IPS DF 6.9 (cell line): ENCODE measurements at regions not wholly inside any gene's neighbourhood (a gene's known extent, or its start where the extent isn't known, plus 50 kb on each side); places are given as distances from the start of the nearest gene placed in this dataset.

Experiments used
- DNase-seq: peaks from one replicate; pipeline ENCODE4 v3.0.0-alpha.2; 2013; ENCODE audit warnings: low read depth, low spot score
- H3K27ac ChIP-seq: one replicate; pipeline ENCODE4 v1.5.1; 2013; ENCODE audit warnings: low read length, control low read depth
- H3K27me3 ChIP-seq: 2 replicates; pipeline ENCODE4 v1.6.1; 2013; ENCODE audit warnings: mild to moderate bottlenecking, low read length; ENCODE audit not compliant: control insufficient read depth, insufficient read depth
- H3K36me3 ChIP-seq: 2 replicates; pipeline ENCODE4 v1.6.1; 2013; ENCODE audit warnings: low read length; ENCODE audit not compliant: control insufficient read depth, insufficient read depth
- H3K4me1 ChIP-seq: 2 replicates; pipeline ENCODE4 v1.6.1; 2013; ENCODE audit warnings: low read length; ENCODE audit not compliant: control insufficient read depth, insufficient read depth
- H3K4me3 ChIP-seq: 2 replicates; pipeline ENCODE4 v1.5.1; 2013; ENCODE audit warnings: mild to moderate bottlenecking, low read length
- H3K9me3 ChIP-seq: 2 replicates; pipeline ENCODE4 v1.6.1; 2013; ENCODE audit warnings: low read length, inconsistent platforms; ENCODE audit not compliant: control insufficient read depth, insufficient read depth
- WGBS: extraction: QIAGEN DNeasy Blood & Tissue Kit; methylation state at CpG from one replicate; pipeline ENCODE4 v1.1.7; 2013; ENCODE audit warnings: mixed read lengths, missing lambda C conversion rate; ENCODE audit not compliant: insufficient read length, insufficient coverage; 5-methylcytosine and 5-hydroxymethylcytosine counted together

DNA sequence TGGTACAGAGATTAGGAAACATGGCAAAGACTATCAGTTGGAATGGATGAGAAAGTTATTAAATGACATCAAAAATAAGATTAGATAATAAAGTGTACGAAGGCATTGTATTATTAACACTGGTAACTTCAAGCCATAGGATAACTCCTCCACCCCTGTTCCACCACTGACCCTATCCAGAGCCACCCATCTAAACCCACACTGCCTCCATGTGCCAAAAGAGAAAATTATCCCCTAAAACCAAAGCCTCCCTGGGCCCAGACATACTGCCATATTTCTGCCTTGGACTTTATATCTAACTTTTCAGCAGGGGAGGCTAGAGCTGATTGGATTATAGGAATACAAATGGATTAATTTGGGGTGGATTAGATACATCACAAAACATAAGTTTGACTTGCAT, 443.7 kb downstream of the BCL11A start:
- H3K36me3 ChIP-seq, result no peaks in the 10 kb centered on the region

DNA sequence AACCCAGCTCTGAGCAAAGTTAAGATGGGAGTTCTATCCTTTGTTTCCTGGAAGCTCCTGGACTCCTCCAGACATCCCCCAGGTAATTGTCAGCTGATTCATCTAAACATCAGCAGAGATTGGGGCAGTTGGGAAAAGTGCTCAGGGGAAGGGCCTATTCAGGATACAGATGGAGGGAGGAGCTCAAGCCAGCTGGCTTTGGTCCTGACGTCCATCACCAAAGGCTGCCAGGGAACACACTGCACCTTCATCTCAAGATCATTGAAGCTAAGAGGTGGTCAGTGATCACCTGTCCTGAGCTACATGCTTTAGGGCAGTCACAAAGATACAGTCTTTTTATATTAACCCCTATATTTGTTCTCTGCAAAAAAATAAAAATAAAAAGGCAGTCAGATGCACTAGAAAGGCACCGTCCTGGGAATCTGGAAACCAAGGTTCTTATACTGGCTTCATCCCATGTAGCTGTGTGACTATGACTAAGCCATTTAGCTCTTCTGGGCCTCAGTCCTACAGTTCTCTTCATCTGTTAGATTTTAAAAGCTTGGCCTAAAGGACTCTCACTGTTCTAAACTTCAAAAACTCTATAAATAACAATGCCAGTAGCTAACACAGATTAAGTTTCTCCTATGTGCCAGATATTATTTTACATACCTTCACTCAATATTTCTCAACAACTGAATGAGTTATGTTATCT, 446.5 kb downstream of the BCL11A start:
- DNase-seq, result no peak
- WGBS, result no CpG with 5 or more reads among the region's 2 CpGs

More for the DNA sequence above, 443.7 kb downstream of the BCL11A start:
- Histone ChIP-seq H3K27me3 (no peaks in the 10 kb centered on the region), H3K4me3 (no peak overlapping the region), H3K27ac (no peak overlapping the region), H3K4me1 (no peaks in the 10 kb centered on the region), H3K9me3 (no peaks in the 10 kb centered on the region)
- DNase-seq, result no peak
- WGBS, result no CpG with 5 or more reads among the region's 1 CpG

DNA sequence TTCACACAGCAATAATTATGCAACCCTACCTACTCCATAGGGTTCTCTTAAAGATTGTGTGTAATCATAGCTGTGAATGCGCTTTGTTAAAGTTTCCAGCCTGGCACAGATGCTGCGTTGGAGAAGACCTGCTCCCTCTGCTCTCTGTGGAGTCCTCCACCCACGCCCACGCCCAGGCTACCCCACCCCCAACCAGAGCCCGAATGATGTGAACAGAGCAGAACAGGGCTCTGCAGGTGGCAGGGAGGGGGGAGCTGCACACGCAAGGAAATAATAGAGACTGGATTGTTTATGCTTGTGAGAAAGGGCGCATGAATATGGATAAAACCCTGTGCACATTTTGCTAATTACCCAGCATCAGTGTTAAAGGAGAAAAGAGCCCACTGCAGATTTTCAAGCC, 447.5 kb downstream of the BCL11A start:
- H3K36me3 ChIP-seq, result no peaks in the 10 kb centered on the region
- no peak overlapping the region for H3K4me3 ChIP-seq
- WGBS, result no CpG with 5 or more reads among the region's 7 CpGs
- H3K27me3 ChIP-seq, result no peaks in the 10 kb centered on the region
- H3K4me1 ChIP-seq, result no peaks in the 10 kb centered on the region
- no peaks in the 10 kb centered on the region for H3K9me3 ChIP-seq
- H3K27ac ChIP-seq, result no peak overlapping the region
- DNase-seq, result no peak

More for the DNA sequence above, 446.5 kb downstream of the BCL11A start:
- no peaks in the 10 kb centered on the region for H3K9me3 ChIP-seq
- H3K36me3 ChIP-seq, result no peaks in the 10 kb centered on the region
- H3K27me3 ChIP-seq, result no peaks in the 10 kb centered on the region
- H3K4me3 ChIP-seq, result no peak overlapping the region
- no peak overlapping the region for H3K27ac ChIP-seq
- no peaks in the 10 kb centered on the region for H3K4me1 ChIP-seq

DNA sequence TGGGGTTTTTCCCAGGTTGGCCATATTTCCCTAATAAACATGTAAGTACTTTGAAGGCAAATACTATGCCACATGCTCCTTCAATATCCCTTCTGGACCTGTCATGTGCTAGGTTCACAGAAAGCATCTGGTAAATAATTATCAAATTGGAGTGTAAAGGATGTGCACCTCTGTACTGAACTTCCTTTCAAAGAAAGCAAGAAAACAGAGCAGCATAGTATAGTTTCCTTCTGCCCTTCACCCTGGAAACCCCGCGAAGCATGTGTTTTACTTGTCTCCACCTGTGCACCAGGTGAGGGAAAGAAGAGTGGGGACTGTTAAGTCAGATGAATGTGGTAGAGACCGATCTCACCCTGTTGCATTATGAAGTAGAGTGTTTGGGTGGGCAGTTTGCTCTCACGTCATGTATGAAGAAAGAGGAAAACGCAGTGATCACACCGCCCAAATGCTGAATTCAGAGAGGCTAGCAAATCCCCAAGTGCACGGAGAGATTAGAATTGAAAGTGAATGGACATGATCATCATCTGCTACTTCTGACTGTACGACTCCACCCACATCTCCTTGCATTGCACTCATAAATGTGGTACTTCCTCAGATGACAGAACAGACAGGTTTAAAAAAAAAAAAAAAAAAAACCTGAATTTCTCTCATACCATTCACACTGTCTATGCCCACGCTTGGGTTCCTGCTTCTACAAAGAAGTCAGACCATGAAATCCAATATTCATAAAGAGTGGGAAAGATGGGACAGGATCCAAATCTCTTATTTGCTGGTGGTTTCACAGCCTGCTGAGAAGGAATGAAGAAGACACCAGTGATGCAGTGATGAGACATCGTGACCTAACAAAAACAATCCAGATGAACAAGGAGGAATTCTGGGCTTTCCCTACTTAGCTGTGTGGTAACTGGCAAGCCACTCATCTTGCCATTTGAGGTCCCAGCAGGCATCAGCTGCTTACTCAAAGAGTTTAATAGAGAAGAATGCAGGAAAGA, 448.6 kb downstream of the BCL11A start:
- no peak overlapping the region for H3K4me3 ChIP-seq
- no peaks in the 10 kb centered on the region for H3K4me1 ChIP-seq
- H3K36me3 ChIP-seq, result no peaks in the 10 kb centered on the region
- no peak for DNase-seq
- H3K9me3 ChIP-seq, result no peaks in the 10 kb centered on the region
- no peaks in the 10 kb centered on the region for H3K27me3 ChIP-seq
- H3K27ac ChIP-seq, result no peak overlapping the region
- WGBS, result no CpG with 5 or more reads among the region's 10 CpGs

DNA sequence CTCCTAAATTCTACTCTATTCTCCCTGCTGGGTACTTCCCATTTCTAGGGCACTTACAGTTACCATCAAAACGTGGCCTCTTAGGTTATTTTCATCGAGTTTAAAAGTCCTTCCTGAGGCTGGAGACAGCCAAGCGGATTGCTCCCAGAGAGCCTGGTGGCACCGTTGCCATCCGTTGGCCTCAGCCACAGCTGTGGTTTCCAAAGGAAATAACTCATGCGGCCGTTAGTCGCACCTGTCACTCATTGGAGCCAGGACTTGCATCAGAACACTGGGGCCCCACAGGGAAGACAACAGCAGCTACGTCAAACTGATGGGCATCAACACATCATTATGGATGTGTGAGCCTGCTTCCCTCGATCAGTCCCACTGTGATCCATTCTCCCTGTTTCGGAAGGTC, 453.4 kb downstream of the BCL11A start:
- H3K36me3 ChIP-seq, result no peaks in the 10 kb centered on the region
- H3K9me3 ChIP-seq, result no peaks in the 10 kb centered on the region
- H3K27me3 ChIP-seq, result no peaks in the 10 kb centered on the region; the same call in 1 of the 2 replicates
- H3K4me3 ChIP-seq, result no peak overlapping the region
- DNase-seq, result no peak
- H3K27ac ChIP-seq, result no peak overlapping the region
- no CpG with 5 or more reads among the region's 11 CpGs for WGBS
- no peaks in the 10 kb centered on the region for H3K4me1 ChIP-seq

DNA sequence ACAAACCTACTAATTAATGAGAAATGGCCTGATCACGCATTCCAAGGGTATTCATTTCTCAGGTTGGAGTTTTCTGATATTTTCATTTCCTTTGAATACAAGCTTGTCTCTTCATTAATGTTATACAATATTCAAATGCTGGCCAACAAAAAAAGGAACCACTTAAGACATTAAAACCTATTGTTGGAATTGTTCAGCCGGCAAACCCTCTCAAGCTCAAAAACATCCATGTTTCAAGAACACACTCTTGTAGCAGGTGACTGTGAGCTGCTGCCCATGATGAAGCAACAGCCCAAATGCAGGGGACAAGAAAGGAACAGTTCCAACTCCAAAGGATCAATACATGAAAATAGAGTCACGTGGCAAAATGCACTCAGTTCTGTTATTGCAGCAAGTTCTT, 454.5 kb downstream of the BCL11A start:
- Histone ChIP-seq H3K9me3 (no peaks in the 10 kb centered on the region), H3K4me3 (no peak overlapping the region), H3K4me1 (peaks cover 4% of the 10 kb centered on the region; the same call in 1 of the 2 replicates), H3K27me3 (no peaks in the 10 kb centered on the region; the same call in 1 of the 2 replicates), H3K36me3 (no peaks in the 10 kb centered on the region), H3K27ac (no peak overlapping the region)
- no peak for DNase-seq
- no CpG with 5 or more reads among the region's 3 CpGs for WGBS

DNA sequence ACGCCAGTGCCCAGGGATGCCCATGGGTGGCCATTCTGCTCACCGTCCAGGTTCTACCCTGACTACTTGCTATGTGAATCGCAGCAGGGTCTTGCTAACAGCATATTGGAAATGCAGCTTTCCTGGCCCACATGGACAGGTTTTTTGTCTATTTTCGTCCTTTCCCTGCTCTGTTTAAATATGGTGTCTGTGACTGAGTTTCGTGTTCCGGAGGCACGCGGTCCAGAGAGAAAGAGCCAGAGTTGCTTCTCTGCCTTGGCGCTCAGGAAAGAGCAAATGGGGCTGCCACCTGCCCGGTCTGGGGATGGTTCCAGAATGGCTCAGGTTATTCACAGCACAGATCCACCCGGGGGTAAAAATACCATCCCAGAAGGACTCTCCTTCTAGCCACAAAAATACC, 456.2 kb downstream of the BCL11A start:
- Histone ChIP-seq H3K36me3 (no peaks in the 10 kb centered on the region), H3K9me3 (no peaks in the 10 kb centered on the region), H3K27ac (no peak overlapping the region), H3K4me3 (no peak overlapping the region), H3K27me3 (peaks cover 3% of the 10 kb centered on the region), H3K4me1 (peaks cover 4% of the 10 kb centered on the region; the same call in 1 of the 2 replicates)
- WGBS, result no CpG with 5 or more reads among the region's 11 CpGs
- DNase-seq, result no peak

DNA sequence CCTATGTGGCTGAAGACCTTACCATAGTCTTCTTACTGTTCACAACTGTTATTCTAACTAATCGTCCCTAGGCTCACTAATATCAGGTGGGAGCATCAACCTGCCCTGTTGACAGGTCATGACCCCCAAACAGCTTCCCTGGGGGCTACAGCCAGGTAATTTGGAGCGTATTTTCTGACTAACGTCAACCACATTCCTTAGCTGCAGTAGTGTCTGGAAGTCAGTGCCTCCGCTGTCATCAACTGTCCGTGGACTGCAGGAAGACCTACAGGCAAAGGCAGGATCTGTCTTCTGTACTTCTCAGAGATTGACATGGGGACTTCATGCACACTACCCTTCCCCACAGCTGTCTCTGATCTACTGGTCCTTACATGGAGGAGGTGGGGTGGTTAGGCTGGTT, 456.9 kb downstream of the BCL11A start:
- Histone ChIP-seq H3K27me3 (peaks cover 3% of the 10 kb centered on the region), H3K36me3 (no peaks in the 10 kb centered on the region), H3K4me3 (no peak overlapping the region), H3K9me3 (no peaks in the 10 kb centered on the region), H3K27ac (no peak overlapping the region), H3K4me1 (peaks cover 4% of the 10 kb centered on the region; the same call in 1 of the 2 replicates)
- no peak for DNase-seq
- WGBS, result no CpG with 5 or more reads among the region's 5 CpGs

DNA sequence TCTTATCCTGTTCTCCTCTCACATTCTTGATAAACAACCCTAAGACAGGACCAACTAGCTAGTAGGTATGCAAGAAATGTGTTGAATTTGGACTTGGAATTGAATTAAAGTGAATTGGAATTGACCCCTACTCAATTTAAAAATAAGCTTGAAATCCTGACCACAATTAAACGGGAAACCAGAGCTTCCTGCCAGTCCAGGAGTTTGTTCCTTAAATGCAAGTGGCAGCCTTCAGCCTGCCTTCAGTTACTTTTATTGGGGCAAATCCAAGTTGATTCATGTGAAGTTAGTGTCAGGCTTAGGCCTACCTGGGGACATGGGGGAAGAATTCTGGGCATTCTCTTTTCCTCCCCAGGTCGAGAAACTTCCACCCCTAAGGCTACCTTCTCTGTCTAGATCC, 457.6 kb downstream of the BCL11A start:
- no peak for DNase-seq
- Histone ChIP-seq H3K4me3 (no peak overlapping the region), H3K36me3 (no peaks in the 10 kb centered on the region), H3K27me3 (peaks cover 3% of the 10 kb centered on the region), H3K27ac (no peak overlapping the region), H3K9me3 (no peaks in the 10 kb centered on the region), H3K4me1 (peaks cover 4% of the 10 kb centered on the region; the same call in 1 of the 2 replicates)
- WGBS, result no CpG with 5 or more reads among the region's 2 CpGs

DNA sequence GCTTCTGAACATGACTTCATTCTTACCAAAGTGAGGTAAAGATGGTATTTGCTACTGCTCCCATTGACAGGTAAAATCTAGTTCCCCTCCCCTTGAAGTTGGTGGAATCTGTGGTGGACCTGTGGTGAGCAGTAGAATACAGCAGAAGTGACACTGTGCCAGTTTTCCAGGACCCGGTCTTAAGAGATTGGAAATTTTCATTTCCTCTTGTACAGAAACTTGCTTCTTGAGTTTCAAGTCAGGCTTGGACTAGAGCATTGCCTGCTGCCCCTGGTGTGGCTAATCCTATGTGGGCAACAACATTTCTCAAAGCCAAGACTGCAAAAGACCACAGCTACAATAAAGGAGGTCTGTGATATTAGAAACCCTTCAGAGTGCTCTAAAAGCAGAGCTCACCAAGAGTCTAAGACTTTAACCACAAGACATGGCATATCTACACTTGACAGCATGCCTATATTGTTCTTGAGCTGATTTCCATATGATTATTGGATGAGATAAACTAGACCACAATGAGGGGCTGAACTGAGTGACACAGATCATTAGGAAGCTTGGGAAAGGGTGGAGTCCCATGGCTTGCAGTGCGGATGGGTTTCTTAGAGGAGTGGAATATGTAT, 458.1 kb downstream of the BCL11A start:
- peaks cover 4% of the 10 kb centered on the region; the same call in 1 of the 2 replicates for H3K4me1 ChIP-seq
- no peak overlapping the region for H3K27ac ChIP-seq
- H3K36me3 ChIP-seq, result no peaks in the 10 kb centered on the region
- peaks cover 3% of the 10 kb centered on the region for H3K27me3 ChIP-seq
- H3K9me3 ChIP-seq, result no peaks in the 10 kb centered on the region
- H3K4me3 ChIP-seq, result no peak overlapping the region
- DNase-seq, result no peak
- no CpG with 5 or more reads among the region's 2 CpGs for WGBS
